OCI-LY7 (cell line): ENCODE measurements at regions not wholly inside any gene's neighbourhood (a gene's known extent, or its start where the extent isn't known, plus 50 kb on each side); places are given as distances from the start of the nearest gene placed in this dataset.
"Not testable (repeated sequence)": the region's sequence is repeated elsewhere in the genome, so short reads cannot be mapped to it uniquely, and the experiment has no call there.

Source experiments
- BruUV-seq: library from RNA; stranded (reverse); fragments of 400-500 nt; replicated peaks from 2 replicates; lab custom pipeline; 2021; lab: Mats Ljungman, UMichigan
- CTCF ChIA-PET: fragments of 300-600 bp; sonication (Branson Sonifier 250); formaldehyde crosslinking; loops from one replicate; lab custom pipeline; 2022; ENCODE audit warnings: antibody characterized with exemption; ENCODE audit not compliant: unreplicated experiment; lab: Charles Lee
- POLR2A ChIA-PET: fragments of 300-600 bp; sonication (Branson Sonifier 250); formaldehyde crosslinking; loops from one replicate; lab custom pipeline; 2022; ENCODE audit warnings: antibody characterized with exemption; lab: Charles Lee
- DNase-seq: peaks from one replicate; pipeline ENCODE4 v3.0.0-alpha.2; 2015; ENCODE audit warnings: low spot score
- H2AFZ ChIP-seq: fragments of 200-600 bp; sonication (generic), shearing (Covaris generic); 2 replicates; pipeline ENCODE4 v1.6.1; 2014; ENCODE audit warnings: mild to moderate bottlenecking, antibody characterized with exemption, low read length, moderate library complexity
- H3K27ac ChIP-seq: fragments of 200-600 bp; sonication (generic); 2 replicates; pipeline ENCODE4 v1.5.1; 2014; ENCODE audit warnings: mixed run types, low read depth, mild to moderate bottlenecking, moderate library complexity, low read length, inconsistent platforms; ENCODE audit not compliant: poor library complexity, severe bottlenecking
- H3K36me3 ChIP-seq: fragments of 200-600 bp; sonication (generic); 2 replicates; pipeline ENCODE4 v1.6.1; 2014; ENCODE audit warnings: mild to moderate bottlenecking, antibody characterized with exemption, low read length, moderate library complexity, mixed read lengths; ENCODE audit not compliant: insufficient read depth
- H3K4me1 ChIP-seq: fragments of 200-600 bp; sonication (generic); 2 replicates; pipeline ENCODE4 v1.5.1; 2014; ENCODE audit warnings: mild to moderate bottlenecking, low read length; ENCODE audit not compliant: insufficient read depth, poor library complexity, severe bottlenecking
- H3K4me2 ChIP-seq: fragments of 200-600 bp; sonication (generic); 2 replicates; pipeline ENCODE4 v1.6.1; 2014; ENCODE audit warnings: mild to moderate bottlenecking, low read length
- H3K4me3 ChIP-seq: fragments of 200-600 bp; sonication (generic); 2 replicates; pipeline ENCODE4 v1.5.1; 2014; ENCODE audit warnings: mild to moderate bottlenecking, low read depth, low read length; ENCODE audit not compliant: poor library complexity, severe bottlenecking
- H3K79me2 ChIP-seq: fragments of 200-600 bp; sonication (generic); 2 replicates; pipeline ENCODE4 v1.6.1; 2016; ENCODE audit warnings: low read depth, mild to moderate bottlenecking, low read length, moderate library complexity, mixed read lengths; ENCODE audit not compliant: insufficient read depth
- H3K9me2 ChIP-seq: fragments of 200-600 bp; sonication (generic); 2 replicates; pipeline ENCODE4 v1.6.1; 2016; ENCODE audit warnings: mild to moderate bottlenecking, low read length, mixed read lengths; ENCODE audit not compliant: insufficient read depth
- H3K9me3 ChIP-seq: fragments of 200-600 bp; sonication (generic); 2 replicates; pipeline ENCODE4 v1.6.1; 2014; ENCODE audit warnings: mild to moderate bottlenecking, mixed run types, low read length, mixed read lengths
- H4K20me1 ChIP-seq: fragments of 200-600 bp; sonication (generic); 2 replicates; pipeline ENCODE4 v1.6.1; 2014; ENCODE audit warnings: mild to moderate bottlenecking, antibody characterized with exemption, low read length, moderate library complexity, mixed read lengths; ENCODE audit not compliant: insufficient read depth
- CTCF ChIP-seq: fragments of 200-600 bp; sonication (generic); conservative IDR thresholded peaks from 2 replicates; pipeline ENCODE4 v1.5.1; 2014; ENCODE audit warnings: mild to moderate bottlenecking, antibody characterized with exemption, low read length, moderate library complexity, mixed read lengths
- EZH2phosphoT487 ChIP-seq: fragments of 200-600 bp; sonication (generic); IDR thresholded peaks from 2 replicates; pipeline ENCODE4 v1.6.1; 2018; ENCODE audit warnings: low read depth, borderline replicate concordance, mild to moderate bottlenecking, mixed run types, antibody characterized with exemption, low read length, moderate library complexity, mixed read lengths
- intact Hi-C: fragments of 100-400 bp; cut with micrococcal nuclease; formaldehyde crosslinking; loops from one replicate; pipeline ENCODE4 v1.10.0; 2022; ENCODE audit not compliant: unreplicated experiment

- H3K9me2 ChIP-seq = no peaks in the 10 kb centered on the region
- H3K79me2 ChIP-seq = no peaks in the 10 kb centered on the region
- H3K4me3 ChIP-seq = no peak overlapping the region
- H3K27ac ChIP-seq = no peak overlapping the region
- no peaks in the 10 kb centered on the region for H3K4me1 ChIP-seq
- no peak for TF ChIP-seq EZH2phosphoT487
- TF ChIP-seq CTCF = no peak
- ChIA-PET CTCF (no interaction called here), POLR2A (interaction anchor here (0.6 to 1.2 kb wide), 3 partner anchors 115 to 470 kb away, joined by 3 read pairs; no protein-coding TSS in a partner anchor)
- no peaks in the 10 kb centered on the region for H3K36me3 ChIP-seq
- H4K20me1 ChIP-seq = no peaks in the 10 kb centered on the region
- BruUV-seq = no TSS peak
- no peaks in the 10 kb centered on the region for H3K9me3 ChIP-seq
- H3K4me2 ChIP-seq = no peak overlapping the region
- no peak for DNase-seq
- no peak overlapping the region for H2AFZ ChIP-seq
- intact Hi-C loops = no loop called here
These were observed 775.8 kb downstream of the ZNF385D start for GRCh38 chr3:20975188-20975651.

GRCh38 chr3:20974396-20974795 is 776.6 kb downstream of the ZNF385D start:
- Histone ChIP-seq H3K36me3 (no peaks in the 10 kb centered on the region), H3K4me2 (no peak overlapping the region), H2AFZ (no peak overlapping the region), H3K4me1 (no peaks in the 10 kb centered on the region), H3K4me3 (no peak overlapping the region), H4K20me1 (no peaks in the 10 kb centered on the region), H3K79me2 (no peaks in the 10 kb centered on the region), H3K27ac (no peak overlapping the region), H3K9me2 (no peaks in the 10 kb centered on the region), H3K9me3 (no peaks in the 10 kb centered on the region)
- ChIA-PET CTCF (no interaction called here), POLR2A (interaction anchor here (0.7 to 1.2 kb wide), 4 partner anchors 19 to 469 kb away, joined by 3 read pairs; no protein-coding TSS in a partner anchor)
- TF ChIP-seq CTCF (no peak), EZH2phosphoT487 (no peak)
- intact Hi-C loops = no loop called here
- no peak for DNase-seq
- no TSS peak for BruUV-seq

GRCh38 chr3:20970807-20971206 is 780.2 kb downstream of the ZNF385D start:
- H3K4me1 ChIP-seq, H3K27ac ChIP-seq, H3K4me3 ChIP-seq, H4K20me1 ChIP-seq, CTCF ChIA-PET, H3K79me2 ChIP-seq, DNase-seq, intact Hi-C loops, H3K36me3 ChIP-seq, H3K4me2 ChIP-seq, H3K9me3 ChIP-seq, H2AFZ ChIP-seq, POLR2A ChIA-PET, BruUV-seq, H3K9me2 ChIP-seq: not testable (repeated sequence)

- POLR2A ChIA-PET = interaction anchor here (0.6 kb wide), 1 partner anchor 16 kb away, joined by 4 read pairs; no protein-coding TSS in a partner anchor
- H4K20me1 ChIP-seq, BruUV-seq, H3K27ac ChIP-seq, H3K9me3 ChIP-seq, H3K79me2 ChIP-seq, intact Hi-C loops, DNase-seq, H3K36me3 ChIP-seq, H3K4me2 ChIP-seq, H2AFZ ChIP-seq, CTCF ChIA-PET, H3K4me3 ChIP-seq, H3K9me2 ChIP-seq, H3K4me1 ChIP-seq: not testable (repeated sequence)
These were observed 781.5 kb upstream of the SGO1 start for GRCh38 chr3:20967485-20967884.
